OCI-LY1 (cell line): ENCODE measurements at regions not wholly inside any gene's neighbourhood (a gene's known extent, or its start where the extent isn't known, plus 50 kb on each side); places are given as distances from the start of the nearest gene placed in this dataset.

Experiments
- EZH2 ChIP-seq: fragments of 200-600 bp; sonication (generic), shearing (Covaris generic); IDR thresholded peaks from 2 replicates; pipeline ENCODE4 v1.8.0; 2017; ENCODE audit warnings: borderline replicate concordance, mixed run types, mild to moderate bottlenecking, antibody characterized with exemption, low read length, moderate library complexity, mixed read lengths
- TF ChIP-seq, protein P1 (sequence below): fragments of 200-600 bp; sonication (generic), shearing (Covaris generic); IDR thresholded peaks from 2 replicates; pipeline ENCODE4 v1.5.1; 2017; ENCODE audit warnings: mild to moderate bottlenecking, antibody characterized with exemption, low read length, moderate library complexity, mixed read lengths

- TF ChIP-seq, protein P1, sequence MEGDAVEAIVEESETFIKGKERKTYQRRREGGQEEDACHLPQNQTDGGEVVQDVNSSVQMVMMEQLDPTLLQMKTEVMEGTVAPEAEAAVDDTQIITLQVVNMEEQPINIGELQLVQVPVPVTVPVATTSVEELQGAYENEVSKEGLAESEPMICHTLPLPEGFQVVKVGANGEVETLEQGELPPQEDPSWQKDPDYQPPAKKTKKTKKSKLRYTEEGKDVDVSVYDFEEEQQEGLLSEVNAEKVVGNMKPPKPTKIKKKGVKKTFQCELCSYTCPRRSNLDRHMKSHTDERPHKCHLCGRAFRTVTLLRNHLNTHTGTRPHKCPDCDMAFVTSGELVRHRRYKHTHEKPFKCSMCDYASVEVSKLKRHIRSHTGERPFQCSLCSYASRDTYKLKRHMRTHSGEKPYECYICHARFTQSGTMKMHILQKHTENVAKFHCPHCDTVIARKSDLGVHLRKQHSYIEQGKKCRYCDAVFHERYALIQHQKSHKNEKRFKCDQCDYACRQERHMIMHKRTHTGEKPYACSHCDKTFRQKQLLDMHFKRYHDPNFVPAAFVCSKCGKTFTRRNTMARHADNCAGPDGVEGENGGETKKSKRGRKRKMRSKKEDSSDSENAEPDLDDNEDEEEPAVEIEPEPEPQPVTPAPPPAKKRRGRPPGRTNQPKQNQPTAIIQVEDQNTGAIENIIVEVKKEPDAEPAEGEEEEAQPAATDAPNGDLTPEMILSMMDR: no peak
- no peak for TF ChIP-seq EZH2
Observed at GRCh38 chr3:148500881-148501280, 196.8 kb upstream of the AGTR1 start.
